ENCODE measurements at regions not wholly inside any gene's neighbourhood (a gene's known extent, or its start where the extent isn't known, plus 50 kb on each side); places are given as distances from the start of the nearest gene placed in this dataset.

GRCh38 chr5:155418960-155419579 lies 405.5 kb downstream of the KIF4B start:
- no peak for DNase-seq

- DNase-seq, result no peak
Measured at GRCh38 chr5:155430192-155430591, 416.6 kb downstream of the KIF4B start.

- DNase-seq, result no peak
Measured at GRCh38 chr5:155434267-155434666, 420.7 kb downstream of the KIF4B start.

GRCh38 chr5:155434681-155435080 lies 421.1 kb downstream of the KIF4B start:
- DNase-seq, result no peak

- DNase-seq, result no peak
Measured at GRCh38 chr5:155441849-155442248, 428.3 kb downstream of the KIF4B start.

- no peak for DNase-seq
Measured at GRCh38 chr5:155451106-155451505, 437.6 kb downstream of the KIF4B start.

- DNase-seq, result no peak
Measured at GRCh38 chr5:155455791-155456514, 442.4 kb downstream of the KIF4B start.

GRCh38 chr5:155459889-155460500 lies 446.4 kb downstream of the KIF4B start:
- DNase-seq, result no peak

- no peak for DNase-seq
Measured at GRCh38 chr5:155460501-155460931, 447.0 kb downstream of the KIF4B start.

- DNase-seq, result no peak
Measured at GRCh38 chr5:155461304-155461703, 447.7 kb downstream of the KIF4B start.

- no peak for DNase-seq
Measured at GRCh38 chr5:155466851-155467250, 453.3 kb downstream of the KIF4B start.

- no peak for DNase-seq
Measured at GRCh38 chr5:155471027-155471426, 457.5 kb downstream of the KIF4B start.

GRCh38 chr5:155472780-155473179 lies 459.2 kb downstream of the KIF4B start:
- no peak for DNase-seq

- DNase-seq, result no peak
Measured at GRCh38 chr5:155475318-155475717, 461.8 kb downstream of the KIF4B start.

GRCh38 chr5:155480731-155481131 lies 467.2 kb downstream of the KIF4B start:
- DNase-seq, result no peak

GRCh38 chr5:155481182-155481581 lies 467.6 kb downstream of the KIF4B start:
- DNase-seq, result no peak

GRCh38 chr5:155482428-155482827 lies 468.9 kb downstream of the KIF4B start:
- DNase-seq, result no peak

- DNase-seq, result no peak
Measured at GRCh38 chr5:155485386-155485785, 471.8 kb downstream of the KIF4B start.

- DNase-seq, result no peak
Measured at GRCh38 chr5:155489949-155490348, 476.4 kb downstream of the KIF4B start.

GRCh38 chr5:155492191-155492590 lies 478.6 kb downstream of the KIF4B start:
- no peak for DNase-seq

GRCh38 chr5:155504606-155505005 lies 491.1 kb downstream of the KIF4B start:
- no peak for DNase-seq

- DNase-seq, result no peak
Measured at GRCh38 chr5:155507363-155507762, 493.8 kb downstream of the KIF4B start.

GRCh38 chr5:155508673-155509072 lies 495.1 kb downstream of the KIF4B start:
- DNase-seq, result no peak

- no peak for DNase-seq
Measured at GRCh38 chr5:155512329-155512728, 498.8 kb downstream of the KIF4B start.

Data from activated gamma-delta T cell (primary cell).